Lower leg skin (tissue), 3 donors: ENCODE measurements at regions not wholly inside any gene's neighbourhood (a gene's known extent, or its start where the extent isn't known, plus 50 kb on each side); places are given as distances from the start of the nearest gene placed in this dataset.

Experiments used
- CTCF ChIP-seq, 3 donors: fragments of 450-650 bp; IDR thresholded peaks; one replicate each; pipeline ENCODE4 v1.5.1; 2016; ENCODE audit warnings: antibody characterized with exemption in 3 of 3, mild to moderate bottlenecking in 3 of 3, moderate library complexity in 2 of 3
- POLR2A ChIP-seq, 2 donors: fragments of 450-650 bp; IDR thresholded peaks; one replicate each; pipeline ENCODE4 v1.6.1; 2016 to 2017; ENCODE audit warnings: antibody characterized with exemption in 2 of 2, mild to moderate bottlenecking in 1 of 2, moderate library complexity in 1 of 2

GRCh38 chr2:133936601-133937000, 317.3 kb upstream of the MGAT5 start:
- TF ChIP-seq CTCF (IDR thresholded peaks at IDR 0.05) (no peak), POLR2A (IDR thresholded peaks at IDR 0.05) (no peak)
